Body of pancreas (tissue), 4 donors: ENCODE measurements at regions not wholly inside any gene's neighbourhood (a gene's known extent, or its start where the extent isn't known, plus 50 kb on each side); places are given as distances from the start of the nearest gene placed in this dataset.

Experiments
- POLR2A ChIP-seq, 3 donors: fragments of 450-650 bp; IDR thresholded peaks; one replicate each; pipeline ENCODE4 v1.6.1; 2016; ENCODE audit warnings: antibody characterized with exemption in 3 of 3, mild to moderate bottlenecking in 2 of 3
- TF ChIP-seq, protein P1 (sequence below), 7 experiments: fragments of 450-650 bp in 4 of 7; fragments of 200-600 bp in 3 of 7; sonication (generic) in 3 of 7; IDR thresholded peaks; one replicate each; pipeline ENCODE4 v1.5.1; 2016 to 2019; ENCODE audit warnings: antibody characterized with exemption in 7 of 7

DNA sequence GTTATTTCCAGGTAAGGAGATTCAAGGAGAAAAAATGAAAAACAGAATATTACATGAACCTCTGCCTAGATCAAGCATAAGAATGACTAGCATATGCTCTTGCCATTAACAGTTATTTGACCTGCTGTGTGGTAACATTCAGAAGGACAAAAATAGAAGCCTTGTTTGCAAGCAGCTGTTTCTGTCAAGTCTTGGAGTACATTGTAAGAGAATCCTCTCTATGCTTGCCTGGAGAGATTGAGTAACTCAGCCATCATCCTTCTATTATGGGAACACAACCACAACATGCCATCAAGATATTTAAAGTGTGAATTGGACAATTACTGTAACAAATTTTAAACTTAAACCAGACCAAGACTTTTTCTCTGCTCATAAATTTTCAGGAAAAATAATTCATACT is 1054.4 kb downstream of the NLGN4Y start:
- TF ChIP-seq, protein P1, sequence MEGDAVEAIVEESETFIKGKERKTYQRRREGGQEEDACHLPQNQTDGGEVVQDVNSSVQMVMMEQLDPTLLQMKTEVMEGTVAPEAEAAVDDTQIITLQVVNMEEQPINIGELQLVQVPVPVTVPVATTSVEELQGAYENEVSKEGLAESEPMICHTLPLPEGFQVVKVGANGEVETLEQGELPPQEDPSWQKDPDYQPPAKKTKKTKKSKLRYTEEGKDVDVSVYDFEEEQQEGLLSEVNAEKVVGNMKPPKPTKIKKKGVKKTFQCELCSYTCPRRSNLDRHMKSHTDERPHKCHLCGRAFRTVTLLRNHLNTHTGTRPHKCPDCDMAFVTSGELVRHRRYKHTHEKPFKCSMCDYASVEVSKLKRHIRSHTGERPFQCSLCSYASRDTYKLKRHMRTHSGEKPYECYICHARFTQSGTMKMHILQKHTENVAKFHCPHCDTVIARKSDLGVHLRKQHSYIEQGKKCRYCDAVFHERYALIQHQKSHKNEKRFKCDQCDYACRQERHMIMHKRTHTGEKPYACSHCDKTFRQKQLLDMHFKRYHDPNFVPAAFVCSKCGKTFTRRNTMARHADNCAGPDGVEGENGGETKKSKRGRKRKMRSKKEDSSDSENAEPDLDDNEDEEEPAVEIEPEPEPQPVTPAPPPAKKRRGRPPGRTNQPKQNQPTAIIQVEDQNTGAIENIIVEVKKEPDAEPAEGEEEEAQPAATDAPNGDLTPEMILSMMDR (IDR thresholded peaks at IDR 0.05) = no peak
- no peak for TF ChIP-seq POLR2A (IDR thresholded peaks at IDR 0.05)
